HG03575 (cell line): ENCODE measurements at regions not wholly inside any gene's neighbourhood (a gene's known extent, or its start where the extent isn't known, plus 50 kb on each side); places are given as distances from the start of the nearest gene placed in this dataset.

Source experiments
- ATAC-seq: cut with Tn5 transposase; IDR thresholded peaks from one replicate; pipeline ENCODE4 v1.9.1; 2021; ENCODE audit not compliant: unreplicated experiment, insufficient number of reproducible peaks, low FRiP score; ENCODE audit errors: extremely low read depth

GRCh38 chr2:41634686-41635085, 413.1 kb upstream of the PKDCC start:
- no peak for ATAC-seq

- ATAC-seq = no peak
These were observed 402.9 kb upstream of the PKDCC start for GRCh38 chr2:41644936-41645335.

GRCh38 chr2:41647468-41648050, 400.3 kb upstream of the PKDCC start:
- no peak for ATAC-seq

GRCh38 chr2:41657226-41657625, 390.6 kb upstream of the PKDCC start:
- ATAC-seq = no peak

- ATAC-seq = no peak
These were observed 388.1 kb upstream of the PKDCC start for GRCh38 chr2:41659758-41660157.

GRCh38 chr2:41662461-41662860, 385.4 kb upstream of the PKDCC start:
- no peak for ATAC-seq

- no peak for ATAC-seq
These were observed 384.8 kb upstream of the PKDCC start for GRCh38 chr2:41663056-41663455.

- no peak for ATAC-seq
These were observed 379.3 kb upstream of the PKDCC start for GRCh38 chr2:41668529-41668928.

- ATAC-seq = no peak
These were observed 369.2 kb upstream of the PKDCC start for GRCh38 chr2:41678639-41679038.

- ATAC-seq = no peak
These were observed 361.7 kb upstream of the PKDCC start for GRCh38 chr2:41686156-41686555.

GRCh38 chr2:41691561-41691960, 356.3 kb upstream of the PKDCC start:
- ATAC-seq = no peak

GRCh38 chr2:41694536-41695049, 353.2 kb upstream of the PKDCC start:
- ATAC-seq = no peak

- no peak for ATAC-seq
These were observed 352.4 kb upstream of the PKDCC start for GRCh38 chr2:41695198-41696113.

- no peak for ATAC-seq
These were observed 350.4 kb upstream of the PKDCC start for GRCh38 chr2:41697389-41697788.

GRCh38 chr2:41698678-41699422, 349.0 kb upstream of the PKDCC start:
- ATAC-seq = no peak

GRCh38 chr2:41701231-41701630, 346.6 kb upstream of the PKDCC start:
- no peak for ATAC-seq

- ATAC-seq = no peak
These were observed 344.7 kb upstream of the PKDCC start for GRCh38 chr2:41703123-41703522.

- no peak for ATAC-seq
These were observed 342.2 kb upstream of the PKDCC start for GRCh38 chr2:41705634-41706033.

- ATAC-seq = no peak
These were observed 341.5 kb upstream of the PKDCC start for GRCh38 chr2:41706286-41706685.
